Fibroblast of lung (primary cell): ENCODE measurements at regions not wholly inside any gene's neighbourhood (a gene's known extent, or its start where the extent isn't known, plus 50 kb on each side); places are given as distances from the start of the nearest gene placed in this dataset.

Experiments
- DNase-seq, 2 donors: peaks; one replicate each; pipeline versions ENCODE4 v3.0.0 to v3.0.0-alpha.2; 2010; ENCODE audit warnings: low read depth in 2 of 2
- H2AFZ ChIP-seq: 2 replicates; pipeline ENCODE4 v1.5.1; 2012; ENCODE audit warnings: low read length, control low read depth, inconsistent platforms
- H3K27ac ChIP-seq: 2 replicates; pipeline ENCODE4 v1.5.1; 2011; ENCODE audit warnings: low read length, control low read depth; ENCODE audit not compliant: insufficient read depth
- H3K27me3 ChIP-seq: 2 replicates; pipeline ENCODE4 v1.5.1; 2011; ENCODE audit warnings: mild to moderate bottlenecking, low read length; ENCODE audit not compliant: control insufficient read depth, insufficient read depth
- H3K36me3 ChIP-seq: 2 replicates; pipeline ENCODE4 v1.5.1; 2011; ENCODE audit warnings: low read length; ENCODE audit not compliant: control insufficient read depth, insufficient read depth
- H3K4me1 ChIP-seq: 2 replicates; pipeline ENCODE4 v1.5.1; 2011; ENCODE audit warnings: low read length; ENCODE audit not compliant: control insufficient read depth, insufficient read depth; ENCODE audit errors: extremely low read depth
- H3K4me2 ChIP-seq: 2 replicates; pipeline ENCODE4 v1.5.1; 2011; ENCODE audit warnings: low read length, control low read depth; ENCODE audit not compliant: insufficient read depth; ENCODE audit errors: extremely low read depth
- H3K4me3 ChIP-seq, 4 experiments: fragments of 200-600 bp in 1 of 4; sonication (generic) in 1 of 4; replicated peaks in 1 of 4; 2 replicates each; pipeline ENCODE4 v1.5.1; 2011 to 2016; ENCODE audit warnings: low read length in 4 of 4, low read depth in 3 of 4, mild to moderate bottlenecking in 3 of 4, control low read depth in 2 of 4, inconsistent platforms in 1 of 4, mixed read lengths in 1 of 4; ENCODE audit not compliant: insufficient read depth in 1 of 4; ENCODE audit errors: control extremely low read depth in 1 of 4
- H3K79me2 ChIP-seq: 2 replicates; pipeline ENCODE4 v1.5.1; 2012; ENCODE audit warnings: mild to moderate bottlenecking, low read length, inconsistent platforms; ENCODE audit not compliant: control insufficient read depth, insufficient read depth
- H3K9ac ChIP-seq: 2 replicates; pipeline ENCODE4 v1.5.1; 2011; ENCODE audit warnings: mild to moderate bottlenecking, low read length, control low read depth; ENCODE audit not compliant: insufficient read depth
- H3K9me3 ChIP-seq: 2 replicates; pipeline ENCODE4 v1.5.1; 2012; ENCODE audit warnings: low read depth, low read length; ENCODE audit not compliant: control insufficient read depth, insufficient read depth
- H4K20me1 ChIP-seq: 2 replicates; pipeline ENCODE4 v1.5.1; 2011; ENCODE audit warnings: low read length; ENCODE audit not compliant: control insufficient read depth, insufficient read depth; ENCODE audit errors: extremely low read depth
- EZH2 ChIP-seq: IDR thresholded peaks from 2 replicates; pipeline ENCODE4 v1.5.1; 2012; ENCODE audit warnings: low read length, control low read depth, mild to moderate bottlenecking; ENCODE audit errors: missing control alignments
- TF ChIP-seq, protein P1 (sequence below), 2 donors: IDR thresholded peaks in 1 of 2; conservative IDR thresholded peaks in 1 of 2; 1 replicate in 1 of 2; 2 replicates in 1 of 2; pipeline ENCODE4 v1.5.1; 2011 to 2012; ENCODE audit warnings: low read length in 2 of 2, control low read depth in 1 of 2, inconsistent platforms in 1 of 2, low read depth in 1 of 2, mild to moderate bottlenecking in 1 of 2

DNA sequence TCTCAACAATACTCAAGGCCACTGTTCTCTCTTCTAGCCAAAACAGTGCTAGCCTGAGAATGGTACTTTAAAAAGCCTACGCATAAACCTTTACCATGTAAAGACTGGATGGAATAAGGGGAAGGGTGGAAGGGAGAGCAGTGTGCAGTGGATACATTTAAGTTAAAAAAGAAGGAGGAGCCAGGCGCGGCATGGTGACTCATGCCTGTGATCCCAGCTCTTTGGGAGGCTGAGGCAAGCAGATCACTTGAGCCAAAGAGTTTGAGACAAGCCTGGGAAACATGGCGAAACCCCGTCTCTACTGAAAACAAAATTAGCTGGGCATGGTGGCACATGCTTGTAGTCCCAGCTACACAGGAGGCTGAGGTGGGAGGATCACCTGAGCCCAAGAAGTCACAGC, 127.7 kb upstream of the KIF2A start:
- no peaks in the 10 kb centered on the region for H4K20me1 ChIP-seq
- no peak for DNase-seq
- H3K4me2 ChIP-seq: no peak overlapping the region
- H3K79me2 ChIP-seq: no peaks in the 10 kb centered on the region
- no peak overlapping the region for H2AFZ ChIP-seq
- H3K4me3 ChIP-seq: no peak overlapping the region
- TF ChIP-seq, protein P1, sequence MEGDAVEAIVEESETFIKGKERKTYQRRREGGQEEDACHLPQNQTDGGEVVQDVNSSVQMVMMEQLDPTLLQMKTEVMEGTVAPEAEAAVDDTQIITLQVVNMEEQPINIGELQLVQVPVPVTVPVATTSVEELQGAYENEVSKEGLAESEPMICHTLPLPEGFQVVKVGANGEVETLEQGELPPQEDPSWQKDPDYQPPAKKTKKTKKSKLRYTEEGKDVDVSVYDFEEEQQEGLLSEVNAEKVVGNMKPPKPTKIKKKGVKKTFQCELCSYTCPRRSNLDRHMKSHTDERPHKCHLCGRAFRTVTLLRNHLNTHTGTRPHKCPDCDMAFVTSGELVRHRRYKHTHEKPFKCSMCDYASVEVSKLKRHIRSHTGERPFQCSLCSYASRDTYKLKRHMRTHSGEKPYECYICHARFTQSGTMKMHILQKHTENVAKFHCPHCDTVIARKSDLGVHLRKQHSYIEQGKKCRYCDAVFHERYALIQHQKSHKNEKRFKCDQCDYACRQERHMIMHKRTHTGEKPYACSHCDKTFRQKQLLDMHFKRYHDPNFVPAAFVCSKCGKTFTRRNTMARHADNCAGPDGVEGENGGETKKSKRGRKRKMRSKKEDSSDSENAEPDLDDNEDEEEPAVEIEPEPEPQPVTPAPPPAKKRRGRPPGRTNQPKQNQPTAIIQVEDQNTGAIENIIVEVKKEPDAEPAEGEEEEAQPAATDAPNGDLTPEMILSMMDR (conservative IDR thresholded peaks at IDR 0.05 in 1 of 2, IDR thresholded peaks at IDR 0.05 in 1 of 2; ENCODE audit: low read depth in 1 of 2, low read length in 2 of 2): no peak
- no peak for TF ChIP-seq EZH2
- no peaks in the 10 kb centered on the region for H3K4me1 ChIP-seq
- H3K9me3 ChIP-seq: no peaks in the 10 kb centered on the region
- no peaks in the 10 kb centered on the region for H3K27me3 ChIP-seq
- no peak overlapping the region for H3K9ac ChIP-seq
- H3K36me3 ChIP-seq: no peaks in the 10 kb centered on the region
- H3K27ac ChIP-seq: no peak overlapping the region

DNA sequence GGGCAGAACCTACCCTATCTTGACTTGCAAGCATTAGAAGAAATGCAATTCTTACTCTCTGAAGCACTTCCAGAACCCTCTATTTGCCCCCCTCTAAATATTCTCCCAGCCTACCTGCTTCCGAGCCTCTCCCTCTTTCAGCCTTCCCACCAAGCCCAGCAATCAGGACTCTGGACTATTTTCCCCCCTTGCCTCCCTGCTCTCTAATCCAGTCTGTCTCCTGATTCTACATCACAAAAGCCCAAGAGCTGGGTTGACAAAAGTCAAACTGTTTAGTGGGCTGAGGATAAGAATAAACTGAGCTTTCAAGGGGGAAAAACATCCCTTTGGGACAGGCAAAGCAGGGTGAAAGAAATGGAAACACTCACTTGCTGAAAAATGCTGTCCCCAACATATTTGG, 123.2 kb upstream of the KIF2A start:
- no peak overlapping the region for H3K9ac ChIP-seq
- H3K4me3 ChIP-seq: no peak overlapping the region
- H3K27me3 ChIP-seq: no peaks in the 10 kb centered on the region
- no peak overlapping the region for H3K27ac ChIP-seq
- DNase-seq: no peak
- TF ChIP-seq, protein P1 (conservative IDR thresholded peaks at IDR 0.05 in 1 of 2, IDR thresholded peaks at IDR 0.05 in 1 of 2; ENCODE audit: low read depth in 1 of 2, low read length in 2 of 2): no peak
- TF ChIP-seq EZH2: no peak
- H2AFZ ChIP-seq: no peak overlapping the region
- H3K9me3 ChIP-seq: no peaks in the 10 kb centered on the region
- no peaks in the 10 kb centered on the region for H4K20me1 ChIP-seq
- no peaks in the 10 kb centered on the region for H3K36me3 ChIP-seq
- H3K4me1 ChIP-seq: no peaks in the 10 kb centered on the region
- no peaks in the 10 kb centered on the region for H3K79me2 ChIP-seq
- H3K4me2 ChIP-seq: no peak overlapping the region

DNA sequence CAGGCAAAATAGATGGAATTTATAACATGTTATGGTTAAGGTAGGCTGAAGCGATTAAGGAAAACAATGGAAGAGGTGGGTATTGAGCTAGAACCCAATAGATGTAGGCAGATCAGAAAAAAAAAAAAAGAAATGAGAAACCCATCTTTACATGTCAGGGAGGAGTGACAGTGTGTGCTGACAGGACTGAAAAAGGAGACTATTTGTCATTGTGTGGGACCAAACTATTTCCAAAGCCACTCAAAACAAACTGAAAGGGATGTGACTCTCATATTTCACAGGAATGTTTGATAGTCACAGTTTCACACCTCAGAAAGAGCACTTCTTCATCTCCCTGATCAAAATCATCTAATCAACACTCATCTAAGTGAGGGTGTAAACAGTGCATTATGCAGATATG, 122.3 kb upstream of the KIF2A start:
- no peaks in the 10 kb centered on the region for H4K20me1 ChIP-seq
- H3K4me2 ChIP-seq: no peak overlapping the region
- H3K27ac ChIP-seq: no peak overlapping the region
- no peak overlapping the region for H3K9ac ChIP-seq
- no peaks in the 10 kb centered on the region for H3K36me3 ChIP-seq
- no peak overlapping the region for H2AFZ ChIP-seq
- no peaks in the 10 kb centered on the region for H3K27me3 ChIP-seq
- H3K4me3 ChIP-seq: no peak overlapping the region
- no peak for TF ChIP-seq EZH2
- TF ChIP-seq, protein P1 (conservative IDR thresholded peaks at IDR 0.05 in 1 of 2, IDR thresholded peaks at IDR 0.05 in 1 of 2; ENCODE audit: low read depth in 1 of 2, low read length in 2 of 2): no peak
- H3K9me3 ChIP-seq: no peaks in the 10 kb centered on the region
- no peaks in the 10 kb centered on the region for H3K4me1 ChIP-seq
- DNase-seq: no peak
- no peaks in the 10 kb centered on the region for H3K79me2 ChIP-seq
